GM23248 (cell line): ENCODE measurements at regions not wholly inside any gene's neighbourhood (a gene's known extent, or its start where the extent isn't known, plus 50 kb on each side); places are given as distances from the start of the nearest gene placed in this dataset.

Source experiments
- DNase-seq: peaks from one replicate; pipeline ENCODE4 v3.0.0-alpha.2; 2015
- H2AFZ ChIP-seq: fragments of 200-600 bp; sonication (generic); 2 replicates; pipeline ENCODE4 v1.6.1; 2016; ENCODE audit warnings: antibody characterized with exemption
- H3F3A ChIP-seq: fragments of 200-600 bp; sonication (generic); 2 replicates; pipeline ENCODE4 v1.6.1; 2016; ENCODE audit warnings: mild to moderate bottlenecking, antibody characterized with exemption, mixed run types; ENCODE audit not compliant: insufficient read depth
- H3K27ac ChIP-seq: fragments of 200-600 bp; sonication (generic); 2 replicates; pipeline ENCODE4 v1.5.1; 2016; ENCODE audit warnings: mild to moderate bottlenecking
- H3K27me3 ChIP-seq: fragments of 200-600 bp; sonication (generic); replicated peaks from 2 replicates; pipeline ENCODE4 v1.6.1; 2016; ENCODE audit warnings: mild to moderate bottlenecking; ENCODE audit not compliant: insufficient read depth
- H3K36me3 ChIP-seq: fragments of 200-600 bp; sonication (generic); 2 replicates; pipeline ENCODE4 v1.6.1; 2016; ENCODE audit warnings: low read depth, mild to moderate bottlenecking
- H3K4me1 ChIP-seq: fragments of 200-600 bp; sonication (generic); 2 replicates; pipeline ENCODE4 v1.6.1; 2016; ENCODE audit warnings: mild to moderate bottlenecking; ENCODE audit not compliant: insufficient read depth
- H3K4me2 ChIP-seq: fragments of 200-600 bp; sonication (generic); one replicate; pipeline ENCODE4 v1.6.1; 2016; ENCODE audit warnings: mild to moderate bottlenecking; ENCODE audit not compliant: unreplicated experiment
- H3K4me3 ChIP-seq: fragments of 200-600 bp; sonication (generic); 2 replicates; pipeline ENCODE4 v1.5.1; 2016; ENCODE audit warnings: mild to moderate bottlenecking
- H3K79me2 ChIP-seq: fragments of 200-600 bp; sonication (generic); 2 replicates; pipeline ENCODE4 v1.6.1; 2016; ENCODE audit warnings: mild to moderate bottlenecking; ENCODE audit not compliant: insufficient read depth
- H3K9ac ChIP-seq: fragments of 200-600 bp; sonication (generic); 2 replicates; pipeline ENCODE4 v1.6.1; 2016; ENCODE audit warnings: mild to moderate bottlenecking
- H3K9me2 ChIP-seq: fragments of 200-600 bp; sonication (generic); 2 replicates; pipeline ENCODE4 v1.6.1; 2016; ENCODE audit warnings: mixed run types, mild to moderate bottlenecking, moderate library complexity; ENCODE audit not compliant: insufficient read depth
- H3K9me3 ChIP-seq: fragments of 200-600 bp; sonication (generic); one replicate; pipeline ENCODE4 v1.6.1; 2017; ENCODE audit warnings: low read depth
- H4K20me1 ChIP-seq: fragments of 200-600 bp; sonication (generic); 2 replicates; pipeline ENCODE4 v1.6.0; 2016; ENCODE audit not compliant: insufficient read depth
- EZH2 ChIP-seq: fragments of 200-600 bp; sonication (generic); IDR thresholded peaks from 2 replicates; pipeline ENCODE4 v1.6.1; 2018; ENCODE audit warnings: antibody characterized with exemption, mild to moderate bottlenecking; ENCODE audit not compliant: insufficient read depth, poor library complexity, severe bottlenecking
- EZH2phosphoT487 ChIP-seq: fragments of 200-600 bp; sonication (generic); IDR thresholded peaks from 2 replicates; pipeline ENCODE4 v1.6.1; 2018; ENCODE audit warnings: antibody characterized with exemption, moderate library complexity, mild to moderate bottlenecking, low read depth; ENCODE audit not compliant: insufficient read depth
- WGBS, 2 experiments: methylation state at CpG; one replicate each; pipeline ENCODE4 v1.1.6; 2015 to 2017; ENCODE audit warnings: low lambda C conversion rate in 2 of 2, low coverage in 1 of 2; ENCODE audit errors: missing lambda C conversion rate in 2 of 2; 5-methylcytosine and 5-hydroxymethylcytosine counted together
- in situ Hi-C: fragments of 300-500 bp; cut with MboI; formaldehyde crosslinking; loops from 2 replicates; pipeline ENCODE4 v1.15.0; 2020

DNA sequence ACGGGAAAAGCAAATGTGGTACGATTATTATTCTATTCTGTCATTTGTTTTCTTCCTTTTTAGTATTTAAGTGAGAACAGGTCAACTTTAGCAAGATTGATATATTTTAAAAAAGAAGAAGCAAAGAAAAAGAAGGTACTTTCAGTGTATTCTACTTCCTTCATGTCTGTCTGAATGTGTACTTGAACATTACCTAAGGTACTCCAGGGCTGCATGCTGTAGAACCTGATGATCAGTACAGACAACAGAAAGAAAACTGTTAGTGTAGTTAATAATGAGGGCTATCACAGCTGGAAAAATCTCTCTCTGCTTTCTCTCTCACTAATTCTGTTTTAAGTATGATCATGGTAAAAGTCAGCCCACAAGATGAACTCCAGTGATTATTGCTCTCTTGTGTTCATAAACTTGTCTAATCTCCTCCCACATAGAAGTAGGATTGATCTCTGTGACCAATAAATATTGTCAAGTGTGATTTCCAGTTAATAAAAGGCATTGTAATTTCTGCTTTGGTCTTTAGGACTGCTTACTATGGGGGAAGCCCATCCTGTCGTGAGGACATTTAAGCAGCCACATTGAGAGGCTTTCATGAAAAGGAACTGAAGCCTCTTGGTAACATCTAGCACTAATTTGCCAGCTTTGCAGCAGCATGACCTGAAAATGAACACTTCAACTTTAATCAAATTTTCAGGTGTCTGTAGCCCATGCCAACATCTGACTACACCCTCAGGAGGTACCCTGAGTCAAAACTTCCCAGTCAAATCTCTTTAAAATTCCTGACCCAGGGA lies 864.0 kb upstream of the ACO1 start:
- H3K9me2 ChIP-seq, result no peaks in the 10 kb centered on the region
- no peaks in the 10 kb centered on the region for H3F3A ChIP-seq
- no peak for TF ChIP-seq EZH2phosphoT487
- TF ChIP-seq EZH2, result no peak
- no peak overlapping the region for H2AFZ ChIP-seq
- no peak overlapping the region for H3K4me2 ChIP-seq
- no peaks in the 10 kb centered on the region for H3K36me3 ChIP-seq
- H3K27me3 ChIP-seq, result no peaks in the 10 kb centered on the region
- no peaks in the 10 kb centered on the region for H3K79me2 ChIP-seq
- no peaks in the 10 kb centered on the region for H4K20me1 ChIP-seq
- WGBS, 2 experiments, result 4 to 19% methylated on average over 3 of the region's 3 CpGs
- H3K27ac ChIP-seq, result no peak overlapping the region
- no peaks in the 10 kb centered on the region for H3K9me3 ChIP-seq
- no peak for DNase-seq
- no peak overlapping the region for H3K4me3 ChIP-seq
- H3K9ac ChIP-seq, result no peak overlapping the region
- in situ Hi-C loops, result no loop called here
- H3K4me1 ChIP-seq, result no peaks in the 10 kb centered on the region

DNA sequence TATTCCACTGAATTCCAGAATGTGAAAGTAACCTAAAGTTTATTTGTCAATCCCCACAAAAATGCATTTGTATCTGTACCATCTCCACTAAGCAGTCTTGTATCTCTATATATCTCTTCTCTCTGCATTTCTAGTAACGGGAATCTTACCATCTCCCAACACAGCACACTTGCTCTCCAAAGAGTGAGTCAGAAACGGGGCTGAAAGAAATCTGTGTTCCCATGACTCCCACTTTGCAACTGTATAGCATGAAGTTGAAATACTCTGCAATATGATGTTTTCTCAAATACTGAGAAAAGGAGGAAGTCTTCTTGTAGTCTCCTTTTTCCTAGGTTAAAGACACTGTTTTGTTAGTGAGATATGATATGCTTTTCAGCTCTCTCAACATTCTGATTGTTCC lies 848.8 kb upstream of the ACO1 start:
- WGBS, 2 experiments, result 6 to 7% methylated on average over 2 of the region's 2 CpGs
- no peak for TF ChIP-seq EZH2
- no peak for TF ChIP-seq EZH2phosphoT487
- H3K4me3 ChIP-seq, result no peak overlapping the region

GRCh38 chr9:31536471-31536870 lies 848.0 kb upstream of the ACO1 start:
- Histone ChIP-seq H3K4me1 (no peaks in the 10 kb centered on the region), H3K79me2 (no peaks in the 10 kb centered on the region), H3K27ac (no peak overlapping the region), H3K36me3 (no peaks in the 10 kb centered on the region), H2AFZ (no peak overlapping the region), H3K9me2 (0 out of 2 replicates have a peak, but pooled peaks cover 2% of the 10 kb centered on the region), H3K9me3 (no peaks in the 10 kb centered on the region), H3K9ac (no peak overlapping the region), H3F3A (no peaks in the 10 kb centered on the region), H3K4me3 (no peak overlapping the region), H3K4me2 (no peak overlapping the region), H4K20me1 (no peaks in the 10 kb centered on the region), H3K27me3 (no peaks in the 10 kb centered on the region)
- TF ChIP-seq EZH2phosphoT487 (no peak), EZH2 (no peak)
- in situ Hi-C loops, result loop anchor here (10.0 kb wide), 1 partner anchor 62 kb away; no protein-coding TSS in a partner anchor
- 3% methylated on average over 4 of the region's 4 CpGs for WGBS, 2 experiments
- DNase-seq, result no peak

More for the DNA sequence above, 848.8 kb upstream of the ACO1 start:
- no peaks in the 10 kb centered on the region for H3K27me3 ChIP-seq
- no peaks in the 10 kb centered on the region for H3F3A ChIP-seq
- in situ Hi-C loops, result loop anchor here (10.0 kb wide), 1 partner anchor 61 kb away; no protein-coding TSS in a partner anchor
- no peaks in the 10 kb centered on the region for H3K4me1 ChIP-seq
- H3K9ac ChIP-seq, result no peak overlapping the region
- H2AFZ ChIP-seq, result no peak overlapping the region
- no peaks in the 10 kb centered on the region for H3K36me3 ChIP-seq
- DNase-seq, result no peak
- H3K4me2 ChIP-seq, result no peak overlapping the region
- 0 out of 2 replicates have a peak, but pooled peaks cover 2% of the 10 kb centered on the region for H3K9me2 ChIP-seq
- H3K9me3 ChIP-seq, result no peaks in the 10 kb centered on the region
- H4K20me1 ChIP-seq, result no peaks in the 10 kb centered on the region
- no peaks in the 10 kb centered on the region for H3K79me2 ChIP-seq
- H3K27ac ChIP-seq, result no peak overlapping the region

GRCh38 chr9:31541721-31542281 lies 842.6 kb upstream of the ACO1 start:
- Histone ChIP-seq H2AFZ (no peak overlapping the region), H3K9me2 (0 out of 2 replicates have a peak, but pooled peaks cover 2% of the 10 kb centered on the region), H3K4me3 (no peak overlapping the region), H3K27ac (no peak overlapping the region), H3K79me2 (no peaks in the 10 kb centered on the region), H3K4me1 (no peaks in the 10 kb centered on the region), H3K36me3 (no peaks in the 10 kb centered on the region), H3K4me2 (no peak overlapping the region), H3K27me3 (no peaks in the 10 kb centered on the region), H3K9ac (no peak overlapping the region), H3F3A (no peaks in the 10 kb centered on the region), H3K9me3 (no peaks in the 10 kb centered on the region), H4K20me1 (no peaks in the 10 kb centered on the region)
- no peak for TF ChIP-seq EZH2
- no peak for TF ChIP-seq EZH2phosphoT487
- DNase-seq, result no peak
- in situ Hi-C loops, result no loop called here
- 8% methylated on average over 4 of the region's 4 CpGs for WGBS, 2 experiments
